Prostate gland (tissue), 2 donors: ENCODE measurements at regions not wholly inside any gene's neighbourhood (a gene's known extent, or its start where the extent isn't known, plus 50 kb on each side); places are given as distances from the start of the nearest gene placed in this dataset.
"Not testable (repeated sequence)": the region's sequence is repeated elsewhere in the genome, so short reads cannot be mapped to it uniquely, and the experiment has no call there.

Experiments
- DNase-seq: peaks from one replicate; pipeline ENCODE4 v3.0.0-alpha.2; 2019; ENCODE audit warnings: low spot score
- H3K27ac ChIP-seq, 2 donors: fragments of 200-600 bp; sonication (generic); 2 replicates each; pipeline ENCODE4 v1.5.1; 2017 to 2019
- H3K27me3 ChIP-seq: fragments of 200-600 bp; sonication (generic); replicated peaks from 2 replicates; pipeline ENCODE4 v1.5.1; 2019; ENCODE audit not compliant: insufficient read depth
- H3K36me3 ChIP-seq, 2 donors: fragments of 200-600 bp; sonication (generic); 1 replicate in 1 of 2; 2 replicates in 1 of 2; pipeline versions ENCODE4 v1.5.1 to v1.8.1; 2017 to 2019
- H3K4me1 ChIP-seq: fragments of 200-600 bp; sonication (generic); replicated peaks from 2 replicates; pipeline ENCODE4 v1.5.1; 2019
- H3K4me3 ChIP-seq, 2 donors: fragments of 200-600 bp; sonication (generic); 2 replicates each; pipeline ENCODE4 v1.5.1; 2017 to 2019
- H3K9me3 ChIP-seq: fragments of 200-600 bp; sonication (generic); 2 replicates; pipeline ENCODE4 v1.5.1; 2017
- POLR2A ChIP-seq: fragments of 450-650 bp; IDR thresholded peaks from one replicate; pipeline ENCODE4 v1.6.1; 2016; ENCODE audit warnings: antibody characterized with exemption, mild to moderate bottlenecking
- POLR2AphosphoS5 ChIP-seq: sonication (generic); formaldehyde crosslinking; IDR thresholded peaks from one replicate; pipeline ENCODE4 v1.6.1; 2017; ENCODE audit warnings: antibody characterized with exemption
- WGBS: methylation state at CpG from one replicate; pipeline ENCODE4 v1.1.5; 2018; 5-methylcytosine and 5-hydroxymethylcytosine counted together
- intact Hi-C: fragments of 100-400 bp; cut with DNase I; formaldehyde crosslinking; loops from one replicate; pipeline ENCODE4 v1.14.2; 2022
- TF ChIP-seq, protein P1 (sequence below), 4 experiments: fragments of 200-600 bp in 2 of 4; fragments of 450-650 bp in 2 of 4; sonication (generic) in 2 of 4; IDR thresholded peaks; 1 replicate in 3 of 4; 2 replicates in 1 of 4; pipeline ENCODE4 v1.5.1; 2016 to 2019; ENCODE audit warnings: antibody characterized with exemption in 4 of 4, mild to moderate bottlenecking in 2 of 4, moderate library complexity in 2 of 4

DNA sequence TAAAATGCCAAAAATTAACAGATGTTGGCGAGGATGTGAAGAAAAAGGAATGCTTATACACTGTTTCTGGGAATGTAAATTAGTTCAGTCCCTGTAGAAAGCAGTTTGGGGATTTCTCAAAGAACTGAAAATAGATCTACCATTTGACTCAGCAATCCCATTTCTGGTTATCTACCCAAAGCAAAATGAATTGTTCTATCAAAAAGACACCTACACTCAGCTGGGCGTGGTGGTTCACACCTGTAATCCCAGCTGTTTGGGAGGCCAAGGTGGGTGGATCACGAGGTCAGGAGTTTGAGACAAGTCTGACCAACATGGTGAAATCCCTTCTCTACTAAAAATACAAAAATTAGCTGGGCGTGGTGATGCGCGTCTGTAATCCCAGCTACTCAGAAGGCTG, 279.3 kb upstream of the PDE3A start:
- H3K4me1 ChIP-seq = no peaks in the 10 kb centered on the region
- TF ChIP-seq, protein P1, sequence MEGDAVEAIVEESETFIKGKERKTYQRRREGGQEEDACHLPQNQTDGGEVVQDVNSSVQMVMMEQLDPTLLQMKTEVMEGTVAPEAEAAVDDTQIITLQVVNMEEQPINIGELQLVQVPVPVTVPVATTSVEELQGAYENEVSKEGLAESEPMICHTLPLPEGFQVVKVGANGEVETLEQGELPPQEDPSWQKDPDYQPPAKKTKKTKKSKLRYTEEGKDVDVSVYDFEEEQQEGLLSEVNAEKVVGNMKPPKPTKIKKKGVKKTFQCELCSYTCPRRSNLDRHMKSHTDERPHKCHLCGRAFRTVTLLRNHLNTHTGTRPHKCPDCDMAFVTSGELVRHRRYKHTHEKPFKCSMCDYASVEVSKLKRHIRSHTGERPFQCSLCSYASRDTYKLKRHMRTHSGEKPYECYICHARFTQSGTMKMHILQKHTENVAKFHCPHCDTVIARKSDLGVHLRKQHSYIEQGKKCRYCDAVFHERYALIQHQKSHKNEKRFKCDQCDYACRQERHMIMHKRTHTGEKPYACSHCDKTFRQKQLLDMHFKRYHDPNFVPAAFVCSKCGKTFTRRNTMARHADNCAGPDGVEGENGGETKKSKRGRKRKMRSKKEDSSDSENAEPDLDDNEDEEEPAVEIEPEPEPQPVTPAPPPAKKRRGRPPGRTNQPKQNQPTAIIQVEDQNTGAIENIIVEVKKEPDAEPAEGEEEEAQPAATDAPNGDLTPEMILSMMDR (IDR thresholded peaks at IDR 0.05) = no peak
- H3K27me3 ChIP-seq = no peaks in the 10 kb centered on the region
- H3K9me3 ChIP-seq = no peaks in the 10 kb centered on the region
- 89% methylated on average over 6 of the region's 6 CpGs for WGBS
- intact Hi-C loops = no loop called here
- no peak for DNase-seq
- H3K27ac ChIP-seq = no peak overlapping the region
- H3K36me3 ChIP-seq = no peaks in the 10 kb centered on the region
- no peak overlapping the region for H3K4me3 ChIP-seq

DNA sequence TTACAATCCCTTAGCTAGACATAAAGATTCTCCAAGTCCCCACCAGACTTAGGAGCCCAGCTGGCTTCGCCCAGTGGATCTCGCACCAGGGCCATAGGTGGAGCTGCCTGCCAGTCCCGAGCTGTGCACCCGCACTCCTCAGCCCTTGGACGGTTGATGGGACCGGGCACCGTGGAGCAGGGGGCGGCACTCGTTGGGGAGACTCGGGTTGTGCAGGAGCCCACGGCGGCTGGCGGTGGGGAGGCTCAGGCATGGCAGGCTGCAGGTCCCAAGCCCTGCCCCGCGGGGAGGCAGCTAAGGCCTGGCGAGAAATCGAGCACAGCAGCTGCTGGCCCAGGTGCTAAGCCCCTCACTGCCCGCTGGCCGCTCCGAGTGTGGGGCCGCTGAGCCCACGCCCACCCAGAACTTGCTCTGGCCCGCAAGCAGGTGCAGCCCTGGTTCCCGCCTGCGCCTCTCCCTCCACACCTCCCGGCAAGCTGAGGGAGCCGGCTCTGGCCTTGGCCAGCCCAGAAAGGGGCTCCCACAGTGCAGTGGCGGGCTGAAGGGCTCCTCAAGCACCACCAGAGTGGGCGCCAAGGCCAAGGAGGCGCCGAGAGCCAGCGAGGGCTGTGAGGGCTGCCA, 275.0 kb upstream of the PDE3A start:
- H3K4me3 ChIP-seq, H3K27ac ChIP-seq, intact Hi-C loops, H3K9me3 ChIP-seq, DNase-seq, H3K36me3 ChIP-seq, H3K4me1 ChIP-seq, H3K27me3 ChIP-seq: not testable (repeated sequence)
- WGBS = 95% methylated on average over 20 of the region's 32 CpGs

DNA sequence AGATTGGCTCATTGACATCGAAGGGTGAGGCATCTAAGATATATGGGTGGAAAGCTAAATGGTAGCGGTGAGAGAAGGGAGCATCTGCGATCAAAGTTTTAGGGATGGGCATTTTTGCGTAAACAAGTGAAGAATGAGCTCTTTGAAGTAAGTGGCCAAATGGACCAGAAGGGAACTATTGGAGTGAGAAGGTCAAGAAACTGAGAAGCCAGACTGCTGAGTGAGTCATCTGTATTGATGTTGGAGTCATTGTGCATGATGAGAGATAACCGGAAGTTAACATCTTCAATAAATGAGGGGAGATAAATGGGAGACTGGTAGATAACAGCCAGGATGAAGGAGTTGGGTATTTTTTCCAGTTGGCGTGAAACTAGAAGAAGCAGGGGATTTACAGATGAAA, 271.9 kb upstream of the PDE3A start:
- Histone ChIP-seq H3K27ac (no peak overlapping the region), H3K36me3 (no peaks in the 10 kb centered on the region), H3K27me3 (no peaks in the 10 kb centered on the region), H3K4me1 (no peaks in the 10 kb centered on the region), H3K9me3 (no peaks in the 10 kb centered on the region), H3K4me3 (no peak overlapping the region)
- no peak for DNase-seq
- intact Hi-C loops = no loop called here
- 75% methylated on average over 6 of the region's 6 CpGs for WGBS
- TF ChIP-seq, protein P1 (IDR thresholded peaks at IDR 0.05) = no peak
- TF ChIP-seq POLR2AphosphoS5 (no peak), POLR2A (no peak)

DNA sequence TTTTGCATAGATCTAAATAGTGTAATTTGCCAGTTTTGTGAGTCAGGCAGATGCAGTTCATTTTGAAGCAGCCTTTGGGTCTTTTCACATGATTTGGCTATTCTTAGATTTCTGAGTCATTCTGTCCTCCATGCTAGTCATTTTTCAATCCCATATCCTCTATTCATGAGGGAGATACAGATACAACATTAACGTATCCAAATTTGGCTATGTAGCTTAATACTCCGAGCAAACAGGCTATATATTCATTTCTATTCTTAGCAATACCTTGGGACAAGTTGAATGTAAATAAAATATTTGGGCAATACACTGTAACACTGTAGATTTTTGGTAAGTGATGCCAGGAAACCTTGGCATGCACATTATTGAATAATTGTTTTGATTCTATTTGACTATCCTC, 270.7 kb upstream of the PDE3A start:
- H3K4me1 ChIP-seq = no peaks in the 10 kb centered on the region
- 34% methylated on average over 2 of the region's 2 CpGs for WGBS
- DNase-seq = no peak
- TF ChIP-seq POLR2A (no peak), POLR2AphosphoS5 (no peak)
- TF ChIP-seq, protein P1 (IDR thresholded peaks at IDR 0.05) = no peak
- no peaks in the 10 kb centered on the region for H3K9me3 ChIP-seq
- H3K36me3 ChIP-seq = no peaks in the 10 kb centered on the region
- H3K4me3 ChIP-seq = no peak overlapping the region
- H3K27me3 ChIP-seq = no peaks in the 10 kb centered on the region
- intact Hi-C loops = no loop called here
- no peak overlapping the region for H3K27ac ChIP-seq

DNA sequence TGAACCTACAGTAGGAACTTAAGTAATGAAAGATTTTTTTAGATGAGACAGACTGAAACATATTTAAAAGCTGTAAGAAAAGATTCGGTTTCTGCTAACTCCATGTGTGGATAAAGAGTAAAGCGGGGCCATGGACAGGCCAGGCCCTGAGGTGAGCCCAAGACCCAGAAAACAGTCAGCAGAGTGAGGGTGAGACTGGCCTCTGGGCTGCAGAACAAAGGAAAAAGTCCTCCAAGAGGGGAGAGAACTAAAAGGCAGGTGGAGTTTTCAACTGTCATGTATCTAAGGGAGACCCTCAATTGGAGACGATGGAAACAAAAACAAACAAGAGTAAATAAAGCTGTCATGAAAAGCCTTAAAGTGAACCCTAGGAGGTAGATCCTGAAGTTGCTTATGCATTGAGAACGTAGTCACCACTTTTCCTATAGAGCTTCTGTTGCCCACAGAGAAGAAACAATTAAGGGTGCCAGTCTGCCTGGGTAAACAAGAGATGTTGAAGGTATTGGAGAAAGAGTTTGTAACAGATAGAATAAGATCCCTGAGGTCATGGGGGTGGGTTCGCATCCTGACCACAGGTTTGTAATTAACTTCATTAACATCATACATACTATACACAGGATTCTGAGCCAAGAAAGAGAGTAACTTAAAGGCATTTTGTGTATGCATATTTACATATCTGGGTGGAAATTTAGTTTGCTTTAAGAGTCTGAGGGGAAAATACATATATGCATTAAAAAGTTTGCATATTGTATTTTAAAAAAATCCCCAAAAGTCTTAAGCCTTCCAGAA, 268.7 kb upstream of the PDE3A start:
- Histone ChIP-seq H3K27ac (no peak overlapping the region), H3K4me3 (no peak overlapping the region), H3K36me3 (no peaks in the 10 kb centered on the region), H3K9me3 (no peaks in the 10 kb centered on the region), H3K4me1 (no peaks in the 10 kb centered on the region), H3K27me3 (no peaks in the 10 kb centered on the region)
- TF ChIP-seq POLR2A (no peak), POLR2AphosphoS5 (no peak)
- TF ChIP-seq, protein P1 (IDR thresholded peaks at IDR 0.05) = no peak
- intact Hi-C loops = no loop called here
- no peak for DNase-seq
- WGBS = 76% methylated on average over 5 of the region's 5 CpGs
